ENCODE measurements at regions not wholly inside any gene's neighbourhood (a gene's known extent, or its start where the extent isn't known, plus 50 kb on each side); places are given as distances from the start of the nearest gene placed in this dataset.
"Not testable (repeated sequence)": the region's sequence is repeated elsewhere in the genome, so short reads cannot be mapped to it uniquely, and the experiment has no call there.

DNA sequence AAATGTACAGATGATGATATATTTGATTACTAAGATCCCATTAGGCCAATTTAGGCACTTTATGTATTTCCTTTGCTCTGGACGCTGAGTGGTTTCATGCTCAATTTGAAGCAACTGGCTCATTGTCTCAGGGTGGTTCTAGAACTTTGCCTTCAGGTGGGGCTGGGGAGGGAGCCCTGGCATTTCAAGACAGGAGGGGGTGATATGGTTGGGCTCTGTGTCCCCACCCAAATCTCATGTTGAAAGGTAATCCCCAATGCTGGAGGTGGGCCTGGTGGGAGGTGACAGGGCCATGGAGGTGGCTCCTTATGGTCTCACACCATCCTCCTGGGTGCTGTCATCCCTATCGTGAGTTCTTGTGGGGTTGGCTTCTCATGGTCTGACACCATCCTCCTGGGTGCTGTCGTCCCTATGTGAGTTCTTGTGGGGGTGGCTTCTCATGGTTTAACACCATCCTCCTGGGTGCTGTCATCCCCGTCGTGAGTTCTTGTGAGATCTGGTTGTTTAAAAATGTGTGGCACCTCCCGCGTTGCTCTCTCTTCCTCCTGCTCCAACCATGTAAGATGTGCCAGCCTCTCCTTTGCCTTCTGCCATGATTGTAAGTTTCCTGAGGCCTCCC, 151.5 kb upstream of the KLF6 start:
- DNase-seq, result no peak

GRCh38 chr10:3935933-3936359, 150.9 kb upstream of the KLF6 start:
- DNase-seq, result no peak

DNA sequence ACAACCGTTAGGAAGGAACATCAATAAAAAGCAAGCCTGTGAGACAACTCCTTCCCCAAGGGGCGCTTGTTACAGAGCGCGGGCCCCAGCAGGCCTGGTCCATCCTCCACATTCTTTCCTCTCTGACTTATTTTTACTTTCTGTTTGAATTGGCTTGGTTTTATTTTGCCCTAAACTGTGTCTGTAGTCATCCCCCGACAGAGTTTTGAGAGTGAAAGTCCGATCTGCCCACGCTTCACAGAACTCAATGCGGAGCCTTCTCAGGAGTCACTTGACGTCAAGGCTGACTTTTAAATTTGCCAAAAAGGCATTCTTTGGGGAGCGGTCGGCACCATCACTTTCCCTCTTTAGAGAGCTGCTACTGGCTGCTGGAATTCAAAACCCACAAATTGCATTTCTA, 150.1 kb upstream of the KLF6 start:
- DNase-seq, result no peak

GRCh38 chr10:3933733-3934132, 148.7 kb upstream of the KLF6 start:
- DNase-seq, result no peak

- DNase-seq, result no peak
Observed at GRCh38 chr10:3932597-3933375, 147.8 kb upstream of the KLF6 start.

GRCh38 chr10:3931901-3932300, 146.9 kb upstream of the KLF6 start:
- DNase-seq, result no peak

DNA sequence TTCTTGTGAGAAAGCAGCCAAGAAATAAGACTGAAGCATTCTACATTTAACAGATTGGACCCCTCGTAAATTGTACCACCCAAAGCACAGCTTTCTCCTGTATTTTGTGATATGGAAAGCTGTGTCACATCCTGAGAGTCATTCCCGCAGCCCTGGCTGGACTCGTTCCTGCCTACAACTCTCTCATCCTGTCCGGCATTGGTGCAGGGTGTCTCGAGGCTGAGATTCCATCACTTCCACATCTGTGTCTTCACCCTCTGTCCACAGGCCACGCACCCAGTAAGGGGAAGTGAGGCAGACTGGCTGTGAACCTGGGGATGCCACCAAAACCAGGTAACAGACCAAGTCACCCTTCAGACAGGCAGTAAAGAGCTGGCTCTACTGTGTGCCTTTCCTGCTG, 146.2 kb upstream of the KLF6 start:
- DNase-seq, result no peak

DNA sequence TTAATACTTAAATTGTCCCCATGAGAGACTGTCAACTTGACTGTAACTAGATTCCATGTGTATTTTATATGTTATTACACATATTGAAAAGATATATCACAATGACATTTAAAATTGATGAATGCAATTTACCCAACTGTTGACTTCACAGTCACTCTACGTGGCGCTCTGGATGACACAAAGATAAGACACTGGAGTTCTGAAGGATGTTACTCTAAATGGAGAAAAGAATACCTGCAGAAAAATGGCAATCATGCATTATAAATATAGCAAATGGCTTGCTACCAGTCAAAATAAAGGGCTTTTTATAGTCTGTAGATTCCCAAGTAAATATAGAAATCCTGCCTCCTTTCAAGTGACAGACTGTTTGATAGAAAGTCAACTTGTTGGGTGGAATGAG, 143.6 kb upstream of the KLF6 start:
- no peak for DNase-seq

DNA sequence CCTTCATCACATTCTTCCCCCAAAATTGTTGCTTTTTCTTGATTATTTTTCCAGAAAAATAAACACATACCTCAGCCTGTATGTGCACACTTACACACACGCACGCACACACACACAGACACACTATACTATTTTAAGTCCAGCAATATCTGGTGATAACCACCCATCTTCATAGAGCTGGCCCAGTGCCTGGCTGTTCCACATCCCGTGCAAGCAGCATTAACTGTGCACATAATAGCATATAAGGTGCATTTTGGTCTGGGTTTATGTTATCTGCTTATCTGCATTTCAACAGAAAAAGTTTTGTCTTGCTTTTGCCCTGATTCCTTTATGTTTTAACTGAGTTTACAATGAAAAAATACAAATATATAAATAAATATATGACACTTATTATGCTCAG, 143.1 kb upstream of the KLF6 start:
- no peak for DNase-seq

DNA sequence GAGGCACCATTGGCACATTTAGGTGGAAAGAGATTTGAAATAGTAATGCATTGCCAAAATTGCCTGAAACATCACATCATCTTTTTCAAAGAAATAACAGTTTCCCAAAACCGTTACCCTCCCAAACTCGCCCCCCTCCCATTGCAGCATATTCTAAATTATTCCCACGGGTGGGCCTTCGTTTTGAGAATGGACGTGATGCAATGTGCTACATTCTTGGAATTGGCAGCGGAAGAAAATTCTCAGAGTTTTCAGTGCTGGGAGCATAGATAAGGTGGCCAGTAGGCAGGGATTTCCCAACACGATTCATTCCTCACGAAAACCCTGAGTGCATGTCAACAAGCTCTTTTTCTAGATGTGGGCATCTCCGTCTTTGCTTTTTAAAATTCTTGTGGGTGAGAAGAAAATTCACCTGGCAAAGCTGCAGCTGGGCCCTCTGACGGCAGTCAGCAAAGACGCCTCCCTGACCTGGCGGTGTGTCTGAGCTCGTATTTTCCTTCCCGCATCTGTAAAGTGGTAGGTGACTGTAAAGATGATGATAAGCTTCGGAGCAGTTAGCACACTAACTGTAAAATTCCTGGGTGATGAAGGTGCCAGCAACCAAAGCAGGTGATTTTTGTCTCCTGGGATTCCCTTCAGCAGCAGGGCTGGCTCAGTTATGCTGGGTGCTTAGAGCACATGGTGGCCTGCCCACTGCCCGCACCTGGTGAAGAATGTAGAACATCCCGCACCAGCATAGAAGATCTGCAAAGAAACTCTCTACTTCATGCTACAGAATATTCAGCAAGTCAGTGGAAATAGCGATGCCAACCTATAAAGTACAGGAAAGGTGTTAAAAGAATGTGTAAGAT, 141.9 kb upstream of the KLF6 start:
- DNase-seq, result no peak

DNA sequence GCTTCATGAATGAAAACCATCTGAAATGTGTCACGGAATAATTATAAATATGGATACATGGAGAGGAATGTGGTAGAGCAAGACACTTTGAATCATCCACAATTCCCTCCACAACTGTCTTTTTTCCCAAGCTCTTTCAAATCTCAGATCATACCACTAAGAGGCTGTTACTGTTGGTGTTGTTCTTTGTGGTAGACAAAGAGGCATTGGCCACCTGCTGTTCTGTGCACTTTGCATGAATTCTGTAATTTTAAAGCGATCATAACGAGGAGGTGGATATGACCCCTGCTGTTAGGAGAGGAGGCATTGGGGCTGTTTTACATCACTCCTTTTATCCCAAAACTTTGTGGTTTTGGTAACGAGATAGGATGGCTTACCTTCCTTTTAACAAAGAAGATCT, 141.2 kb upstream of the KLF6 start:
- DNase-seq, result no peak

DNA sequence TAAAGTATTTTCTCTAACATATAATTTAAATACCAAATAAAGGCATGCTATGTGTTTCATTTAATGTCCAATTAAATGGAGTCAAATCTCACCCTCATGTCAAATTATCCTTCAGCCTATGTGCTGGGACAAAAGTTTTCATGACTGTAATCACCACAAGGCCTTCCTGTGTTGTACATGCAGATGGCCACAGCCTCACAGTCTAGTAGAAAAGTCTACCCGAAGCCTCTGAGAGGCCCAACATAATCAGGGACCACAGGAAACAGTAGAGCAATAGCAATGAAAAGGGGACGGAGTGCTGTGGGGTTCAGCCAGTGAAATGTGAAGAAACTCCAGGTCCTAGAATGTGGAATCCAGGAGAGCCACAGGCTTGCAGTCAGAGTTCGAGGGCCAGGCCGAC, 140.2 kb upstream of the KLF6 start:
- no peak for DNase-seq

GRCh38 chr10:3924344-3924743, 139.3 kb upstream of the KLF6 start:
- no peak for DNase-seq

DNA sequence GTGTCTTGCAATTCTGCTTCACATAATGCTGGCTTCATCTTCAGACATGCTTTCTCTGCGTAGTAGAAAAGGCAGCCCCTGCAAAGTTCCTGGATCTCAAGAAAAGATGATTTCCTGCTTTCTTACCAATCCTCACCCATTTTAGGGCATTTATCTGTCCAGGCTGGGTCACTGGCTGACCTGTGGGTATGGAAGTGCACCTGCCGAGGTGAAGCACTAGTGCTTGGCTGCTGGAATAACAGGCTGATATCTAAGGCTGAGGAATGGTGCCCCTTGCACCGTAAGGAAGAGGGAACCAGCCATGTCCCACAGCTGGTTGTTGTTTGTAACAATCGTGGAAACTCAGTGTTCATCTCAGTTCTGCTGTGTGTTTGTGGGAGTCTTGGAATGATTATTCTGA, 138.0 kb upstream of the KLF6 start:
- DNase-seq, result no peak

GRCh38 chr10:3919709-3920308, 134.8 kb upstream of the KLF6 start:
- DNase-seq, result no peak

- not testable (repeated sequence) for DNase-seq
Observed at GRCh38 chr10:3917392-3917791, 132.4 kb upstream of the KLF6 start.

DNA sequence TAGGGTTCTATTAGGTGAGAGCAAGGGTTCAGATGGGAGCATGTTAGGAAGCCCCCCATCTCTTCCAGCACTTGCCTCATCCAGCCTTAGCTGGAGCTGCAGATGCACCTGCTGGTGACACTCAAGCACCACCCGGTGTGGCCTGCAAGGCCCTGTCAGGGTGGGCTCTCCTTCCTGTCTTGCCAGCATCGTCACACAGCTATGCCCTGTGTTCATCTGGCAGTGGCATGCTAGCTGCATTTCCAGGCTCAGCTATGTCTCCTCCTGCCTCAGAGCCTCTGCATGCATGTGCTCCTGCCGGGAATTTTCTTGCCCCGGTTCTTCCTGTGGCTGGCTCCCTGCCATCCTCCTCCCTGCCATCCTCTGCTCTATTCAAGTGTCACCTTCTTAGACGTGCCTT, 129.7 kb upstream of the KLF6 start:
- no peak for DNase-seq

DNA sequence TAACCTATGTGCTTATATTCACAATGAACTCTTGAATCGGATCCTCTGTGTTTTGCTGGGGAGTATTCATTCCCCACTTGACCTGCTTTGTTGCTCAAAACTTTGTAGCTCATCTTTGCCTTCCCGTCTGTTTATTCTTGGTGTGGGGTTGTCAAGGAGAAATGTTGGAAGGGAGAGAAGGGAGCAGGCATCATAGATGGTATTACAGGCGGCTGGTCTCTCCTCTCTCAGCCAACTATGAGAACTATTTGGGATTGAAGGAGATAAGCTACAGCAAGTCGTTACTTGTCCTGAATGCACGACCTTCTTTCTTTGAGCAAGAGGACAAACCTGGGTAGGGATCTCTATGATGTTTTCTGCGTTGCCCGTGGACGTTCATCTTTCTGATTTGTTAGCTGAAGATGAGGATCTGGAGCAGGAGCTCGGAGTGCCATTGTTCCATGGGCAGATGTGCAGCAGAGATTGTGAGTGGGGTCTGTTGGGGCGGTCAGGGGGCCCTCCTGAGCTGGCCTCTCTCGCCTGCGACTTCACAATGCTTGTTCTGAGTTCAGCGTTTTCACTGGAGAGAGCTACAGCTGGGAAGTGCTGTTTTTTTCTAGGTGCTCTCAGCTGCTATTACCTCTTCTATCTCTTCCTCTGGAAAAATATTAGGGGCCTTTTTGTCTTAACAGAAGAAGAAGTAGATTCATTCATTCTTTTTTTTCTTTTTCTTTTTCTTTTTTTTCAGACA, 126.9 kb upstream of the KLF6 start:
- DNase-seq, result no peak

DNA sequence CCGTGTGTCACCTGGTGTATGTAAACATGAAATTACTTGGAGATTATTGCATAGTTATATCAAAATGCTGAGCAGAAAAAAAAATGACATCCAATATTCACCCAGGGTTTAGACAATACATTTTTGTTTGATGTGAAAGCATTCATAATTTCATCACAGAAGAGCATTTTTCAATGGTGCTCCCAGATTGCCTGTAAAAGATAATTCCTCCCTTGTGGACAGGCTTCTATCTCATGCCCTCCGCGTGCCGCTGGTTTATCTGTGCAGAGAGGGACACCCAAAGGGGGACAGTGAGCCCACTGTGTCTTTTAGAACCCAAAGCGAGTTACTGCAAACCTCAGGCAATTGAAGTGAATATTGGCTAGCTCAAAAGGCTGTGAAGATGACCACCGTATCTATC, 126.2 kb upstream of the KLF6 start:
- DNase-seq, result no peak

- DNase-seq, result no peak
Observed at GRCh38 chr10:3909339-3909738, 124.3 kb upstream of the KLF6 start.

GRCh38 chr10:3908183-3908582, 123.2 kb upstream of the KLF6 start:
- DNase-seq, result no peak

- DNase-seq, result no peak
Observed at GRCh38 chr10:3907514-3907913, 122.5 kb upstream of the KLF6 start.

Measured in activated naive CD4-positive, alpha-beta T cell (primary cell).